Liver (tissue), 3 donors: ENCODE measurements at regions not wholly inside any gene's neighbourhood (a gene's known extent, or its start where the extent isn't known, plus 50 kb on each side); places are given as distances from the start of the nearest gene placed in this dataset.

Source experiments
- ATF3 ChIP-seq: IDR thresholded peaks from 2 replicates; pipeline ENCODE4 v1.6.1; 2016; ENCODE audit warnings: antibody characterized with exemption
- CTCF ChIP-seq: fragments of 150-350 bp; IDR thresholded peaks from 2 replicates; pipeline ENCODE4 v1.5.1; 2017; ENCODE audit warnings: improper control_type of control experiment, low read depth, low read length; ENCODE audit not compliant: missing input control
- EGR1 ChIP-seq, 2 donors: IDR thresholded peaks; 2 replicates each; pipeline ENCODE4 v1.6.1; 2016 to 2018; ENCODE audit warnings: antibody characterized with exemption in 2 of 2, low read depth in 2 of 2
- FOXA1 ChIP-seq: IDR thresholded peaks from 2 replicates; pipeline ENCODE4 v1.6.1; 2016; ENCODE audit warnings: antibody characterized with exemption
- GABPA ChIP-seq, 2 donors: IDR thresholded peaks in 1 of 2; conservative IDR thresholded peaks in 1 of 2; 2 replicates each; pipeline ENCODE4 v1.6.1; 2016; ENCODE audit warnings: antibody characterized with exemption in 2 of 2, mild to moderate bottlenecking in 1 of 2, moderate library complexity in 1 of 2
- MAX ChIP-seq: IDR thresholded peaks from 2 replicates; pipeline ENCODE4 v1.6.1; 2016; ENCODE audit warnings: antibody characterized with exemption
- RAD21 ChIP-seq, 2 donors: IDR thresholded peaks; 2 replicates each; pipeline ENCODE4 v1.6.1; 2016; ENCODE audit warnings: antibody characterized with exemption in 2 of 2, mild to moderate bottlenecking in 2 of 2
- REST ChIP-seq: IDR thresholded peaks from 2 replicates; pipeline ENCODE4 v1.6.1; 2016; ENCODE audit warnings: antibody characterized with exemption, mild to moderate bottlenecking
- SP1 ChIP-seq: IDR thresholded peaks from 2 replicates; pipeline ENCODE4 v1.6.1; 2018; ENCODE audit warnings: antibody characterized with exemption, mild to moderate bottlenecking
- TAF1 ChIP-seq: conservative IDR thresholded peaks from 2 replicates; pipeline ENCODE4 v1.6.1; 2016; ENCODE audit warnings: antibody characterized with exemption, mild to moderate bottlenecking
- YY1 ChIP-seq: IDR thresholded peaks from 2 replicates; pipeline ENCODE4 v1.6.1; 2016; ENCODE audit warnings: antibody characterized with exemption, mild to moderate bottlenecking
- donor health status: healthy.
- donor health status: healthy.

GRCh38 chr12:124517260-124518050 lies 50.0 kb downstream of the NCOR2 start:
- TF ChIP-seq CTCF (no peak), RAD21 (IDR thresholded peaks at IDR 0.05) (peak; percentile 15 to 51), EGR1 (IDR thresholded peaks at IDR 0.05; ENCODE audit: low read depth in 2 of 2) (no peak), FOXA1 (no peak), YY1 (no peak), MAX (no peak), REST (no peak), GABPA (IDR thresholded peaks at IDR 0.05 in 1 of 2, conservative IDR thresholded peaks at IDR 0.05 in 1 of 2) (no peak), TAF1 (no peak), SP1 (no peak), ATF3 (no peak)
